ENCODE measurements at regions not wholly inside any gene's neighbourhood (a gene's known extent, or its start where the extent isn't known, plus 50 kb on each side); places are given as distances from the start of the nearest gene placed in this dataset.
"Not testable (repeated sequence)": the region's sequence is repeated elsewhere in the genome, so short reads cannot be mapped to it uniquely, and the experiment has no call there.

- DNase-seq, result no peak
Observed at GRCh38 chr14:86310148-86310547, 780.2 kb downstream of the FLRT2 start.

DNA sequence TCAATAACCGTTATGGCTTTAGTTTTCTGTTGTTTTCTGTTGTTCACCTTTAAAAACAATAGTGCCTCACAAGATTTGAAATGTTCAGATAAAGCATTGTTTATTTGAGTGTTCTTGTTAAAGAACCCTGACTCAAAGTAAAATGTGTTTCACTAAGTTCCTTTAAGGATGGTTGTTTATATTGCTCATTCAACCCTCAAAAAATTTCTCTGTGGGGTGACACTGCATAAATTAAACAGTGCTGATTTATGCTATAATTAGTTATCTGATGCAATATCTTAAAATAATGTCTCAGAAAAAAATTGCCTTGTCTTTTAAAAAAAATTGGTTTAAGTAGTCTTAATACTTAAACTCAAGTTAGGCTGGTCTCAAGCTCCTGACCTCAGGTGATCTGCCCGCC, 775.1 kb downstream of the FLRT2 start:
- DNase-seq, result no peak

- no peak for DNase-seq
Observed at GRCh38 chr14:86299994-86300393, 770.0 kb downstream of the FLRT2 start.

DNA sequence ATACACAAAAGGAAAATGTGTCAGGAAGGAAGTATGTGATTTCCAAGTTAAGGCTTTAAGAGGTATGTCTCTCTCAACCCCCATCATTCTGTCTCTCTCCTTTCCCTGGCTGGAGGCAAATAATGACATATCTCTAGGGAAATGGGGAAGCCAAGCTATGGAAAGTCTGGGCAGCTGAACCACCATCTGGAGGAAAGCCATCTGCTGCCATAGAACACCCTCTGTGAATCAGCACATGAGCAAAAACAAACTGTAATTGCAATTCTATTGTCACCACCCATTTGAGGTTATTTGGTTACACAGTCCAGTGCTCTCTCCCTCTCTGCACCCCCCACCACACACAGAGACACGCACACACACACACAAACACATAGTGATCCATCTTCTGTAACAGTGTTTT, 766.2 kb downstream of the FLRT2 start:
- DNase-seq, result no peak

- no peak for DNase-seq
Observed at GRCh38 chr14:86288336-86288735, 758.4 kb downstream of the FLRT2 start.

DNA sequence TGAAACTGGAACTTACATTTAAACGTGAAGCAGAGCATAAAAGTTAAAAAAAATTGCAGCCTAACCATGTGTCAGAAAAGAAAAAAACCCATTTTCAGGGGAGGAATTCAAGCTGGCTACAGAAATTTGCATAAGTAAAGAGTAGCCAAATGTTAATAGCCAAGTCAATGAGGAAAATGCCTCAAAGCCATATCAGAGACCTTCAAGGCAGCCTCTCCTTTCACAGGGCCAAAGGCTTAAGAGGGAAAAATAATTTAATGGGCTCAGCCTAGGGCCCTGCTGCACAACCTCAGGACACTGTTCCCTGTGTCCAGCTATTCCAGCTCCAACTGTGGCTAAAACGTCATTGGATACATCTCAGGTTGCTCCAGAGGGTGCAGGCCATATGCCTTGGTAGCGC, 749.5 kb downstream of the FLRT2 start:
- no peak for DNase-seq

DNA sequence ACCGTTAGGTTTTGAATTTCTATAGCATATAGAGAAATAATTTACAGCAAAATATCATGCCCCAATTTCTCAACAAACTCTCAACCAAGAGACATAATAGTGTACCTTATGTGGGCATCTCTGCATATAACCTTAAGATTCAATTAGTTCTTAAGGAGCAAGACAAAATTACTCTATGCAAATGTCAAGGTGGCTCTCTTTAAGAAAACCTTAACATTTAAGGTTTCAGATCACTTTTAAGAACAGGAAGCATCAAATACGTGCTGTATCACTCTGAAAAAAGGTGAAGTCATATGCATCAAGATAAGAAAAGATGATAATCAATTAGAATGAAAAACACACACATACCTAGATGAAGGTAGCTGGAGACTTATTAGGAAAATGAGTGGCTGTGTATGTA, 728.0 kb downstream of the FLRT2 start:
- DNase-seq, result no peak

DNA sequence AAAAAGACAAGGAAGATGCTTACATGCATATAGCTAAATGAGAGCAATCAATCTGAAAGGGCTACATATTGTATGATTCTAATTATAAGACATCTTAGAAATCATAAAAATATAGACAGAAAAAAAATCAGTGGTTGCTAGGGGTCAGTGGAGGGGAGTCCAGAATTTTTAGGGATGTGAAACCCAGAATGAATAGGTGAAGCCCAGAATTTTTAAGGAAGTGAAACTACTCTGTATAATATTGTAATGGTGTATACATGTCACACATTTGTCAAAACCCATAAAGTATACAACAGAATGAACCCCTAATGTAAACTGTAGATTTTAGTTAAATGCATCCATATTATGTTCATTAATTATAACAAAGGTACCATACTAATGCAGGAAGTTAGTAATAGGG, 713.2 kb downstream of the FLRT2 start:
- DNase-seq, result no peak

- no peak for DNase-seq
Observed at GRCh38 chr14:86237733-86238132, 707.8 kb downstream of the FLRT2 start.

DNA sequence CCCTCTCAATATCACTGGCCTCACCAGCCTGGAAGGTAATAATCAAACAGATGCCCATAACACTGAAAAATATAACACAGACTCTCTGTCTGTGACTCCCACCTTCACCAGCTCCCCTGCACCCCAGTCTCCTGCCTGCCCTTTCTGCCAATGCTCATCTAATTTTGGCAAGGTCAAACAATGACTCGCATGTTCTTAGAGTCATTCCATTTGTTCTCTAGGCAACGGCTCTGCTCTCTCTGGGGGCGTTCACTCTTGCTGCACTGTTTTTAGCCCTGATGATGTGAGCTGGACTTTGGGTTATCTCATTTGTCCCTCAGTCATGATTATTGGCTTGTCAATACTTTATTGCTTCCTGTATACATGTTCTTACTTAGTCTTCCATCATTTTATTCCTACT, 691.8 kb downstream of the FLRT2 start:
- DNase-seq, result no peak

DNA sequence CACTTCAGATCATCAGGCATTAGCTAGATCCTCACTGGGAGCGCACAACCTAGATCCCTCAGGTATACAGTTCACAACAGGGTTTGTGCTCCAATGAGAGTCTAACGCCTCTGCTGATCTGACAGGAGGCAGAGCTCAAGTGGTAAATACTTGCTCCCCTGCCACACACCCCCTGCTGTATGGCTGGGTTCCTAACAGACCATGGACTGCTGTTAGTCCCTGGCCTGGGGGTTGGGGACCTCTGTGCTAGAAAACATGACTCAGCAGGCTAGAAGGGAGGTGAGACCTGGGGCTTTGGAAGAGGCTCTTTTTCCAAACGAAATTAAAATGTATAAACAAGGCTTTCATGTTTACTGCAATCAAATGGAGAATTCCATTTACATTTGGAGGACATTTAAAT, 691.1 kb downstream of the FLRT2 start:
- no peak for DNase-seq

GRCh38 chr14:86217523-86217922, 687.6 kb downstream of the FLRT2 start:
- DNase-seq, result no peak

GRCh38 chr14:86203843-86204242, 673.9 kb downstream of the FLRT2 start:
- no peak for DNase-seq

DNA sequence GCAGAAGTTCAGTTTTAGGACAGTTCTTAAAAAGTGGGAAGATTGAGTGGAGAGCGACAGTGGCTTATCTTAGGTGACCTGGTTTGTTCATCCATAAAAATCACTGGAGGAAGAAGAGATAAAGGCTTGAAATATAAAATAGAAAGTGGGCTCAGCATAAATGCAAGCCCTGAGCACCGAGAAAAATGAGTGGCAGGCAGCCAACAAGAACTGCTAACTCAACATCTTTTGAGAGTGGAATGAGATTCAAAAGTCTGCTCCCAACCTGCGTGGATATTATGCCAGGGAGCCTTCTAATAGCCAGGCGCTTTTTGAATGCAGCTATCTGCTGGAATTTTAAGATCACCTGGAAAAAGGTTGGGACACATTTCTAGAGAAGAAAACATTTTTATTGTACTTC, 666.5 kb downstream of the FLRT2 start:
- no peak for DNase-seq

DNA sequence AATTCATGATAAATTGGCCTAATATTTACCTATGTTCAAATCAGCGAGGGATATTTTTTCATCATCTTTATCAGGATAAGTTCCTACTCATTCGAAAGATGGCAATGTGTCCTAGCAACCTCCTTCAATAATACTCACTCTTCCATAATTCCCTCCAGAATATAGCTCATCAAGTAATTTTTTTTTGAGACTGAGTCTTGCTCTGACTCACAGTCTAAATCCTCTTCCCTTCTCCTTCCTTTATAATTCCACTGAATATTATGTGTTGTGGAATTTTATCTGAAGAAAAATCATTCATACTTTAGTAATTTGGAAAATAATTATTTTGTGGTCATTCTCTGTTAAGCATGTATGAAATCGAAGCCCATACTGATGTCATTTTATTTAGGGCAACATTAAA, 663.8 kb downstream of the FLRT2 start:
- no peak for DNase-seq

DNA sequence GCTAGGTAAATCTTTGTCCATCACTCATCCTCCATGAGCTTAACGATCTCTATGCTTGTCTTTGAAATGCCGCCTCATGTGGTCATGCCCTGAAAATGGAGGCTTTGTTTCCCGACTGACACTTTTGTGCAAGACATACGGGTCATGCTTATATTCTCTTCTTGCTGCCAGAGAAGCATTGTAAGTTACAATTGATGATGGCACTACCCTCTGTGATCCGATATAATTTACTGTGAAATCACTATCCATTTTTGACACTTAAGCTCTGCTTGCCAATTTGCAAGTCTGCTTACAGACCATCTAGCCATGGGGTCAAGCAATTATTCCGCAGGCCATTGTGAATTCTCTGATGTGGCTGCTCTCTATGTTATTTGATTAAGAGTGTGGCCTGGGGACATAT, 650.0 kb downstream of the FLRT2 start:
- no peak for DNase-seq

GRCh38 chr14:86168371-86168770, 638.4 kb downstream of the FLRT2 start:
- no peak for DNase-seq

DNA sequence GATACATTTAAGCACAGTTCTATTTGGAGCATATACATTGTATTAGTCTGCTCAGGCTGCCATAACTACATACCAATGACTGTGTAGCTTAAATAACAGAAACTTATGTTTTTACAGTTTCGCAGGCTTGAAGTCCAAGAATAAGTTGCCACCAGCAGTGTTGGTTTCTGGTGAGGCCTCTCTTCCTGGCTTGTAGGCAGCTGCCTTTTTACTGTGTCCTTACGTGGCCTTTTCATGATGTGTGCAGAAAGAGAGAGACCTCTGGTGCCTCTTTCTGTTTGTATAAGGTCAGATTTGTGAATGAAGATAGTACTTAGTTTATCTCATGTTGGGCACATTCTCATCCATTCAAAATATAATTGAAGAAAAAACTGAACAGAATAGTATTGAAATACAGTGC, 636.6 kb downstream of the FLRT2 start:
- DNase-seq, result no peak

GRCh38 chr14:86153480-86153879, 623.5 kb downstream of the FLRT2 start:
- no peak for DNase-seq

- no peak for DNase-seq
Observed at GRCh38 chr14:86143248-86143647, 613.3 kb downstream of the FLRT2 start.

DNA sequence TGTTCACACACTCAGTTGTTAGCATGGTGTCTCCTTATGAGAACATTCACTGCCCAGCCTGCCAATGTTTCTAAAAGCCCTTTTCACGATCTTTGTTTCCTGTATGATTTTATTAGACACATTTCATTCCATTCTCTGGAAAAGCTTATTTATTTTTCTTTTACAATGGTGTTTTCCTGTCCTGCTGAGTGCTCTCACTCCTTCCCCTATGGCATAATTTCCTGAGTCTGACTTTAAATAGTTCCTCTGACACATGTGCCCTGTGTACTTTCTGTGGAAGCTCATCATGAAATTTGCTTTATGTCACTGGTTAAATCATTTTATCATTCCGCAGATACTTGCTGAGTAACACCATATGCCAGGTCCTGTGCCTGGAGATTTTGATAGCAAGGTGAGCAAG, 612.0 kb downstream of the FLRT2 start:
- no peak for DNase-seq

GRCh38 chr14:86129426-86129825, 599.5 kb downstream of the FLRT2 start:
- no peak for DNase-seq

DNA sequence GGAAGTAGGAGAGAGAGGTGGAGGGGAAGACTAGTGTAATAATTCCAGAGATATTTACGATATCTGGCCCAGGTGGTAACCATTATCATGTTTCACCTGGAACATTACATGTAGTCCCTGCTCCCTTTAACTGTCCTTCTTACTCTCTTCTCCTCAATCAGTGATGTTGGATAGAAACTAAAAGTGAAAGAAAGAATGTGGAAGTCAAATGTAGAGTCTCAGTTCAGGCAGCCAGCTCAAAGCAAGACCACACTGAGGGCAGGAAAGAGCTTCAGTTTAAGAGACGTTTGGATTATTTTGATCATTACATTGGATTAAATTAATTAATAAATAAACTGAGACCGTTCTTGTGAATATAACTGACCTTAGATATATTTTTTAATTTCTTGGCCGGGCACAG, 594.4 kb downstream of the FLRT2 start:
- no peak for DNase-seq

DNA sequence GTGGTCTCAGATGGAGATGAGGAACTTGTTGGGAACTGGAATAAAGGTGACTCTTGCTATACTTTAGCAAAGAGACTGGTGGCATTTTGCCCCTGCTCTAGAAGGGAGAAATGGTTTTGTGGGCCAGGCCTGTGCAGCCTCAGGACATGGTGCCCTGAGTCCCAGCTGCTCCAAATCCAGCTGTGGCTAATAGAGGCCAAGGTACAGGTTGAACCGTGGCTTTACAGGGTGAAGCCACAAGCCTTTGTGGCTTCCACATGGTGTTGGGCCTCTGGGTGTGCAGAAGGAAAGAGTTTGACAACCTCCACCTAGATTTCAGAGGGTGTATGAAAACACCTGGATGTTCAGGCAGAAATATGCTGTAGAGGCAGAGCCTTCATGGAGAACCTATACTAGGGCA, 586.0 kb downstream of the FLRT2 start:
- DNase-seq, result no peak

DNA sequence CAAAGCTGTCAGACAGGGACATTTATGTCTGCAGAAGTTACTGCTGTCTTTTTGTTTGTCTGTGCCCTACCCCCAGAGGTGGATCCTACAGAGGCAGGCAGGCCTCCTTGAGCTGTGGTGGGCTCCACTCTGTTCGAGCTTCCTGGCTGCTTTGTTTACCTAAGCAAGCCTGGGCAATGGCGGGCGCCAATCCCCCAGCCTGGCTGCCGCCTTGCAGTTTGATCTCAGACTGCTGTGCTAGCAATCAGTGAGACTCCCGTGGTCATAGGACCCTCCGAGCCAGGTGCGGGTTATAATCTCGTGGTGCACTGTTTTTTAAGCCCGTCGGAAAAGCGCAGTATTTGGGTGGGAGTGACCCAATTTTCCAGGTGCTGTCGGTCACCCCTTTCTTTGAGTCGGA, 580.9 kb downstream of the FLRT2 start:
- DNase-seq, result not testable (repeated sequence)

DNA sequence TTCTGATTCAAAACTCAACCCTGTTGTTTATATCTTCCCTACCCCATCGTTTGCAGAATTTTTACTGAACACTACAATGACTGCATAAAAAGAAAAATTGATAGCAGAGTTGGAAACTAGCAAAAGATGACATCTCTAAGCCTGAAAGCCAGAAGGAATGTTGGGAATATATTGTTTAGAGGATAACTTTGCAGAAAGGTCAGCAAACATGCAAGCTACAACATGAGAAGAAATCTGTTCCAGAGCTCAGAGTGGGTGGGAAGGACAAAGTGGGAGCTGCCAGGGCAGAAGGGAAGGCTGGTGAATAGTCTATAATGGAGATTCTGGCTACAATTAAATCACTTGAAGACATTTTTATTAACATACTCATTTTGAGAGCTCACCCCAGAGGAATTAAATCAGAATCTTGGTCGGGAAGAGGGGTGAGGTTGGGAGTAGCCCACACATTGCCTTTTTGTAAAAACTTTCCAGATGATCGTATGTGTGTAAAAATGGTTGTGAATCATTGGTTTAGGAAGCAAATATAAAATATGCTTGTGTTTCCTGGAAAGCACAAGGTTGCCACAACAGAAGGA, 574.8 kb downstream of the FLRT2 start:
- no peak for DNase-seq
